HG03066 (cell line): ENCODE measurements at regions not wholly inside any gene's neighbourhood (a gene's known extent, or its start where the extent isn't known, plus 50 kb on each side); places are given as distances from the start of the nearest gene placed in this dataset.

Experiments
- ATAC-seq: cut with Tn5 transposase; IDR thresholded peaks from one replicate; pipeline ENCODE4 v1.9.1; 2021; ENCODE audit warnings: low read depth; ENCODE audit not compliant: unreplicated experiment

- ATAC-seq: no peak
These were observed 308.3 kb upstream of the SLC8A1 start for GRCh38 chr2:40760071-40760666.

DNA sequence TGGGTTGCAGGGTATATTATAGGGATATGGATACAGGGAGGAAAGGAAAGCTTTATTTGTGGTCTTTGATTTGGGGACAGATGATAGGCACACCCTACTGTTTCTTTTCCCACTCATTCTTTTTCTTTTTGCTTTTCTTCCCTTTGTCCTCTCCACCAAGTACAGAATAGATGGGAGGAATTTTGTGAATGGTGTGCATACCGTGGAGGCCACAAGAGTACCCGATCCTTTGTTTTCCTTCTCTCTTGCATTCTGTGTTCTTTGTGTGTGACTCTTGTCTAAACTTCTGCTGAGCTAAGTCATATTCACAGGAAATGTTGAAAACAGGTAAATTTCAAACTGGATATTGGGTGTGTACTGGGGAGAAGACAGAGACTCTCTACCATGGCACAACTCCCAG, 321.4 kb upstream of the SLC8A1 start:
- no peak for ATAC-seq

DNA sequence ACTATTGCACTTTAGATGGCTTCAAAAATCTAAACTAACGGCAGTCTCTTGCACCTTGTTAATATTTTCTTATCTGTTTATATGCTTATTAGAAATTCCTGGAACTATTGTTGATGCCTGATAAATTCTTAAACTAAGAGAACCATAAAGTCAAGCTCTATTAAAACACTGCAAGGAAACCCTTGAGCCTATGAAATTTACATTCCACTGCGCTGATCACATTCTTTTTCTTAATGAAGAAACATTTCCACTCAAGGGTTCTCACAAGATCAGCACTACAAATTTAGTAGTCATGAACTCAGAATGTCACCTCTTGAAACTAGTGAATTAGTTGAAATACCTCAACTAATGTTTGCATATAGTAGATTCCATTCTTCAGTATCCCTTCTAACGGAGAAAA, 331.8 kb upstream of the SLC8A1 start:
- no peak for ATAC-seq

DNA sequence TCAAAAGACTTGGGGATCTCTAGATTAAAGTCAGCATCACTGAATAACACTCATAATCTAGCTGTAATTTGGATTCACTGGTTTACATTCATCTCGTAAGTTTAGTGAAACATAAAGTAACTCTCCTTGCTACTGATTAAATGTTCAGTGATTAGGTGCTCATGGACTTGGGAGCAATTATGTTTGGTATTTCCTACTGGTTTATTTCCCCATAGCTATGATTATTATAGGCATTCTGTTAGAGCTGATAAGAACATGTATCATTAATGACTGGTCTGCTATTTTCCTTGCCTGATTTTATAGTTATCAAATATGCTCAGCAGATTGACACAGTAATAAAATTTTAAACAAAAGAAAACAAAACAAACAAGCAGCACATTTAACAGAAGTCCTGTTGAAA, 334.7 kb upstream of the SLC8A1 start:
- ATAC-seq: no peak

DNA sequence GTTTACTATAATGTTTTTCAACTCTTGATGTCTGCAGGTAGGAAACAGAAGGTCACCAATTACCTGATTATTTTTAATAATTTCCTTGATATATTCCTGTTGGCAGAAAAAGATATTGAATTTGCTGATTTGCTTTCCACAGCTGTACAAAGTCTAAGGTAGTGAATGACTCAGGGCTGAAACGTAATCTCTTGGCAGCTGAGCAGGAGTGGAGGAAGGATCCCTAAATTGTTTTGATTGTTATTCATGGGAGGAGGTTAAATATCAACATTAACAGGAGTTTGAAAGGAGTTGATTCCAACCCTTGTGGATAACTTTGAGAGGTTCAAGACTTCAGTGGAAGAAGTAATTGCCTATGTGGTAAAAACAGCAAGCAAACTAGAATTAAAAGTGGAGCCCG, 345.2 kb upstream of the SLC8A1 start:
- ATAC-seq: no peak

DNA sequence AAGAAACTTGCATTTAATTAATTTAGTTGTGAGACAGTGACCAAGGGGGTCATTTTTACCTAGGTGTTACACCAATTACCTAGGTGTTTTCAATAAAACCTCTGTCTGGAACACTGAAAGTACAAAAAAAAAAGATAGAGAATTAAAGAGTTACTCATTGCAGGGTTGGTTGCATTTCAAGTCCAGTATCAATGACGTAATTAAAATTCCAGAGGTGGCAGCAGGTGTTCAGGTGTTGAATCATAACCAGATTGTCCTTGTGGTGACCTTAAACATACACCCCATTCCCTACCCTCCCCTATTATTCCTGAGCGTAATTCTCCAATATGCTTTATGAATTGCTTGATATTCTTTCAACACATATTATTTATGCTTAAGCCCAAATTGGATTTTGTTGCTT, 352.0 kb upstream of the SLC8A1 start:
- no peak for ATAC-seq

DNA sequence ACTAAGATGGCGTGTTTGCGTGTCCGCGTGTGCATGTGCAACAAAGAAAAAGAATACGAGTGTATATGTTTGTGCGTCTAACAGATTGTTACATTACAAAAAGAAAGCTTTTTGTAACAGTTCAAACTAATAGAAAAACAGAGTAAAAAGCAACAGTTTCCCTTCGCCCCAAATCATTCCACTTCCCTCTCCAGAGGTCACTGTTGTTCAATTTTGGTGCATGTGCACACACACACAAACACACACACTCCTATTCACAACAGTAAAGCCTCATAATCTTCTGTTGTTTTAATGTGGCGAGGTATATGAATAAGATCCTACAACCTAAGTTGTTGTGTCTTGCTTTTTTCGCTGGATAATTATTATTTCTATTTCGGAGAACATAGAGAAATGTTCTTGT, 357.3 kb upstream of the SLC8A1 start:
- ATAC-seq: no peak

DNA sequence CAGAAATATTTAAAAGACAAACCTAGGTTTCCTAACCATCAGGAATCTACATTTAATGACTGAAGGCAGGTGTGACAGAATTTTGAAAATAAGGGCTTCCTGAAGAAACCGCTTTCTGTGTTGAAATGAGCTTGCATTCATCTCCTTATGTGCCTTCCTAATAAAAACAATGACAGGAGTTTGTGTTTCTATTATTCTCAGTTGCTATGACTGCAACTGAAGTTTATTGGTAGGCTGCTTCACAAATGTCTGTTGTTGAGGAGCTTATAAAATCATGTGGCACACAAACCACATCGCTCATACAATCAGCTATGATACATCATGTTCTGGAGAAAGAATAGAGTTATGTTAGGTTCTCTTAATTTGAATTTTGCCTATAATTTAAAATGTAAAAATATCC, 362.7 kb upstream of the SLC8A1 start:
- ATAC-seq: no peak

DNA sequence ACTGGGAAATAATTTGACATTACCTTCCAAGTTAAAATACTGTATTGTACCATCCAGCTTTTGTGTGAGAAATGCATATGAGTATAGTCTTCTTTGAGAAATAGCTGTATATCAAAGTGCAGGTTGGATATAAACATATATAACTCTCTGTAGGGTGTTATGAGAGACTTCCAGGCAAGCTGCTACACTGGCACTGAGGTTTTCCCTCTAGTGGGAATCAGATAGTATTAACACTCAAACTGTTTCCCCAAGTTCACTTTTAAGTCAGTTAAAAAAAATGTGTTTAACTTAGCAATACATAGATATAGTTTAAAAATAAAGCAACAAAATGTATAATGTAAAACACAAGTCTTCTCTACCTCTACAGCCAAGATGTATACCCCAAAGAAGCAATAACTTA, 368.4 kb upstream of the SLC8A1 start:
- no peak for ATAC-seq

DNA sequence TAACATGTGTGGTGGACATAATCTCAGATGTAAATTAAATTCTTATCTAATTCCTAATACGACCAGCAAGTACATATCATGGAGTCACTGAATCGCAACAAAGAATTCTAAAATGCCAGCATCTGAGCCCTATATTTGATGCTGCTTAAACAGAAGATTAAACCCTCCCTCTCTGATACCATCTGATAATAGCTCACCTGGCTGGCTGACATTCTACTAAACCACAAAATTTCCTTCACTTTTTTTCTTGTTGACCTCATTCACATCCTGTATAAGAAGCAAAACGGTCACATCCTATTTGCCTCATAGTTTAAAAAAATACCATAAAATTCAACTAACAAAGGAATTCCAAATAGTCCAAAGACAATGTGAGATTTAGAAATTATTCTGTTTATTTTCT, 371.6 kb upstream of the SLC8A1 start:
- ATAC-seq: no peak

- no peak for ATAC-seq
These were observed 372.4 kb upstream of the SLC8A1 start for GRCh38 chr2:40824278-40824677.

GRCh38 chr2:40827392-40827791, 375.5 kb upstream of the SLC8A1 start:
- no peak for ATAC-seq

- no peak for ATAC-seq
These were observed 379.5 kb upstream of the SLC8A1 start for GRCh38 chr2:40831321-40831873.

GRCh38 chr2:40841856-40842255, 390.0 kb upstream of the SLC8A1 start:
- ATAC-seq: no peak

DNA sequence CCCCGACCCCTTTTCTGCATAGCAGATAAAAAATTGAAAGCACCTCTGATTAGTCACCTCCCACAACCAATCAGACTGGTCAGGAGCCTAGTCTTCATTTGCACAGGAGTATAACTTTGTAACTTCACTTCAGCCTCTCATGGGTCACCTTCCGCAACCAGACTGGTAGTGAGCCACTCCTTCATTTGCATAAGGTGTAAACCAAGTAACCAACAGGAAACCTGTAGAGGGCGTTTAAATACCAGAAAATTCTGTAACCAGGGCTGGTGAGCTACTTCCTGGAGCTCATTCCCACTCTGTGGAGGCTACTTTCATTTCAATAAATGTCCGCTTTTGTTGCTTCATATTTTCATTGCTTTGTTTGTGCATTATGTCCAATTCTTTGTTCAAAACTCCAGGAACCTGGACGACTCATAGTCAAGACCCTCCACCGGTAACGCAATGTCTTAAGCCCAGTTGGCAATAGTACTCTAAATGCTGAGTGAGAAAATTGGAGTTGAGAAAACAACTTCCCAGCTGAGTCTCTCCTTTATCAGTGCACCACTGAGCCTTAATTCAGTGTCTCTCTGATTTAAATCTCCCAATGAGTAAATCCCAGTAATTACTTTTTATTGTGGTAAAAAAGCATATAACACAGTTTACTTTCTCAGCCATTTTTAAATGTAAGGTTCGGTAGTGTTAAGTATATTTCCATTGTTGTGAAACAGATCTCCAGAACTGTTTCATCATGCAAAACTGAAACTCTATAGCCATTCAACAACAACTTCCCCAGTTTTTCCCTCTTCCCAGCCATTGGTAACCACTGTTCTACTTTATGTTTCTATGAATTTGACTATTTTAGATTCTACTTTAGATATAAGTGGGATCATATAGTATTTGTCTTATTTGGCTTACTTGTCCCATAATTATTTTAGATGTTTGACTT, 392.7 kb upstream of the SLC8A1 start:
- no peak for ATAC-seq

GRCh38 chr2:40851661-40852060, 399.8 kb upstream of the SLC8A1 start:
- ATAC-seq: no peak

- ATAC-seq: no peak
These were observed 407.7 kb upstream of the SLC8A1 start for GRCh38 chr2:40859617-40860016.

DNA sequence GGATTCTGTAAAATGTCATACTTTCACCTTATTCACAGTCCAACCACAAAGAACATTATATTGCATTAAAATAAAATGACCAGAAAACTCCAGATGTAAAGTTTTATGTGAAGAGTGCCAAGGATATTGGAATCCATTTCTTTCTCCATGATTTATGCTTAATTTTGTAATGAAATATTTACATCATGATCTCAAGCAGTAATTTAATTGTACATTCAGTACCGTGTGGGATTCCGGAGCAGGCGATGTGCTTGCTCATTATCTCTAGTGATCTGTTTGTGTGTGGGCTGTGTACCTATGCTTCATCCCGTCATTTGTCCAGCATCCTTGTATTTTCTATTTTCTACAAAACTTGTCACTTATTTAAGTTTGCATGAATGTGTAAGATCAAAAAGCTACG, 415.9 kb upstream of the SLC8A1 start:
- no peak for ATAC-seq

DNA sequence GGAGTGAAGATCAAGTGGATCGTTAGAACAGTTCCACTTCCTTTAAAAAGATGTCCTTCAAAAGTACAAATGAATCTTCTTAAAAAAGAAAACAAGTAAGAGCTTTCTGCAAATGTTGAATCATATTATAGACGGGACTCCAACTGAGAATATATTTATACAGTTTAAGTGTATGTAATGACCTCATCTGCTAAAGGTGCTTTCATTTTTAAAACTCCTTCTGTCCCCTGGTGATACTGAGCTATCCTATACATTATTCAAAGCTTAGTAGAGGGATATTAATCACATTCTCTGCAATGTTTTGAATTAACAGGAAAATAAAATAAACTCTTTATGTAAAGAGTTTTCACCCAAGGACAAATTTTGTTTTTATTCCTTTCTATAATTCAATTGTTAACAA, 420.7 kb upstream of the SLC8A1 start:
- ATAC-seq: no peak

DNA sequence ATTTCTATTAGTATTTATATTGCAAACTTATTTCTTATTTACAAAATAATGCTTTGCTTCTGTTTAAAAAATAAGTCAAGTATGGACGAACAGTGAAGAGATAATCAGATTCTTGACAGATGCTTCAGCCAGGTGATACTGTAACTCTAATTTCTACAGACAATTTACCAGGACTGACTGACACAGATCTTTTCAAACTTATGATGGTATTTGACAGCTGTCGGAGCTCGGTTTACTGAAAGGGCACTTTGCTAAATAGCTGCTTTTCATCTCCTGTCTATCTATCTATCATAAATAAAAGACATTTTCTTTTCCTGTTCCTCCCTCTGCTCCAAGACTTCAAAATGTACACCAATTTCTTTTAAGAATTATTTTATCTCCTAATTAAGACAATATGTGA, 422.5 kb upstream of the SLC8A1 start:
- ATAC-seq: no peak

DNA sequence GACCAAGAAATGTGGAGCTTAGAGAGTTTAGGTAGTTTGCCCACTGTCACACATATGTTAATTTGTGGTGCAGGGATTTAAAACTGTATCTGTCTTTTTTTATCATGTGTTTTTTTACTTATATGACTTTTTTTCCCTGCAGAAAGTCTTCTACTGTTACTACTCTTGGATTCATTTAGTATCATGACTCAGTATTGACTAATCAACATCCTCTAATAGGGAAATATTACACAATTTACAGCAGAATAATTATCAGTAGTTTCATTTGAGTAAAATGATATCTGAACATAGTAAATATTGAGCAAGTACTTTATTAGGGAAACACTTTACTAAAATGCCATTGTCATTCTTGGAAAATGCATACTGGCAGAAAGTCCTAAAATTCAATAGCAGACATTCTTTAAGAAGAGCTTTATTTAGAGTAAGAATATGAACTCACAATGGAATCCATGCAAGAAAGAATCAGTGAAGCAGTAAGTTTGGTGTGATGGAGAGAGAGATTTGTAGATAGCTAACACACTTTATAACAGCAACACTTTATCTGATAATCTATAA, 425.9 kb upstream of the SLC8A1 start:
- ATAC-seq: no peak

GRCh38 chr2:40879305-40879704, 427.4 kb upstream of the SLC8A1 start:
- ATAC-seq: no peak
